ENCODE measurements at regions not wholly inside any gene's neighbourhood (a gene's known extent, or its start where the extent isn't known, plus 50 kb on each side); places are given as distances from the start of the nearest gene placed in this dataset.
"Not testable (repeated sequence)": the region's sequence is repeated elsewhere in the genome, so short reads cannot be mapped to it uniquely, and the experiment has no call there.

- H3K9me3 ChIP-seq, result no peaks in the 10 kb centered on the region
- TF ChIP-seq, protein P1, sequence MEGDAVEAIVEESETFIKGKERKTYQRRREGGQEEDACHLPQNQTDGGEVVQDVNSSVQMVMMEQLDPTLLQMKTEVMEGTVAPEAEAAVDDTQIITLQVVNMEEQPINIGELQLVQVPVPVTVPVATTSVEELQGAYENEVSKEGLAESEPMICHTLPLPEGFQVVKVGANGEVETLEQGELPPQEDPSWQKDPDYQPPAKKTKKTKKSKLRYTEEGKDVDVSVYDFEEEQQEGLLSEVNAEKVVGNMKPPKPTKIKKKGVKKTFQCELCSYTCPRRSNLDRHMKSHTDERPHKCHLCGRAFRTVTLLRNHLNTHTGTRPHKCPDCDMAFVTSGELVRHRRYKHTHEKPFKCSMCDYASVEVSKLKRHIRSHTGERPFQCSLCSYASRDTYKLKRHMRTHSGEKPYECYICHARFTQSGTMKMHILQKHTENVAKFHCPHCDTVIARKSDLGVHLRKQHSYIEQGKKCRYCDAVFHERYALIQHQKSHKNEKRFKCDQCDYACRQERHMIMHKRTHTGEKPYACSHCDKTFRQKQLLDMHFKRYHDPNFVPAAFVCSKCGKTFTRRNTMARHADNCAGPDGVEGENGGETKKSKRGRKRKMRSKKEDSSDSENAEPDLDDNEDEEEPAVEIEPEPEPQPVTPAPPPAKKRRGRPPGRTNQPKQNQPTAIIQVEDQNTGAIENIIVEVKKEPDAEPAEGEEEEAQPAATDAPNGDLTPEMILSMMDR (IDR thresholded peaks at IDR 0.05), result no peak
- no peak for TF ChIP-seq POLR2A (IDR thresholded peaks at IDR 0.05)
- DNase-seq, result no peak
Measured at GRCh38 chr6:159418997-159419396, 249.8 kb downstream of the FNDC1 start.

GRCh38 chr6:159416891-159417560 is 247.8 kb downstream of the FNDC1 start:
- no peak overlapping the region for H3K27ac ChIP-seq
- H3K36me3 ChIP-seq, result no peaks in the 10 kb centered on the region
- no peaks in the 10 kb centered on the region for H3K9me3 ChIP-seq
- no peak overlapping the region for H3K4me3 ChIP-seq
- no peaks in the 10 kb centered on the region for H3K27me3 ChIP-seq
- no peak for DNase-seq
- H3K4me1 ChIP-seq, result no peaks in the 10 kb centered on the region
- TF ChIP-seq, protein P1 (IDR thresholded peaks at IDR 0.05), result no peak
- no peak for TF ChIP-seq POLR2A (IDR thresholded peaks at IDR 0.05)

More at GRCh38 chr6:159418997-159419396, 249.8 kb downstream of the FNDC1 start:
- Histone ChIP-seq H3K27me3 (no peaks in the 10 kb centered on the region), H3K4me3 (no peak overlapping the region), H3K4me1 (no peaks in the 10 kb centered on the region), H3K27ac (no peak overlapping the region), H3K36me3 (no peaks in the 10 kb centered on the region)

DNA sequence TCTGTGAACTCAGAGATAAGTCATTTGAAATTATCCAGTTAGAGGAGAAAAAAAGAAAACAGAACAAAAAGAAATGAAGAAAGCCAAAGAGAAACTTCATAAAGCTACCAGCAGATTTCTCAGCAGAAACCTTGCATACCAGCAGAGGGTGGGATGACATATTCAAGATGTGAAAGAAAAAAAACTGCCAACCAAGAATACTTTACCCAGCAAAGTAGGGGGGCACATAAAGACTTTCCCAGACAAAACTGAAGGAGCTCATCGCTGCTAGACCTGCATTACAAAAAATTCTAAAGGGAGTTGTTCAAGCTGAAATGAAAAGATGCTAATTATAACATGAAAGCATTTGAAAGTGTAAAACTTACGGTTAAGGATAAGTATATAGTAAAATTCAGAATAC is 246.3 kb downstream of the FNDC1 start:
- H3K36me3 ChIP-seq, result no peaks in the 10 kb centered on the region
- no peak overlapping the region for H3K4me3 ChIP-seq
- H3K4me1 ChIP-seq, result no peaks in the 10 kb centered on the region
- H3K9me3 ChIP-seq, result no peaks in the 10 kb centered on the region
- no peak overlapping the region for H3K27ac ChIP-seq
- H3K27me3 ChIP-seq, result no peaks in the 10 kb centered on the region
- no peak for TF ChIP-seq POLR2A (IDR thresholded peaks at IDR 0.05)
- TF ChIP-seq, protein P1 (IDR thresholded peaks at IDR 0.05), result no peak
- no peak for DNase-seq

DNA sequence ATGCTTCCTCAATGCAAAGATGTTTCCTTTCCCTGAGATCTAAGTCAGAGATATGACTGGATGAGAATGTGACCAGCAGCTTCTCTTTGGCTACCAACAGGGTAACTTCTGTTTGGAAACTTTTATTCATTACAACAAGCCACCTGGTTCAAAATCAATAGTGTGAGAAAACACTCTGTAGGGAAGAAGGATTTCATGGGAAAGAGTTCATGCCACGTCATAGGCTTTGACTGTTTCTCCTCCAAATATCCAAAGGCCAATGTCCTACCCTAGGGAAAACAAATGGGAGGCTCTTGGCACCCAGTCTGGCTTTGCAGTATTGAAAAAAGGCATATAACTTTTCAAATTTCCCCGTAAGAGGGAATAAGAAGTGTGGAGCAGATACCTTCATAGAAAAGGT is 245.5 kb downstream of the FNDC1 start:
- Histone ChIP-seq H3K4me3 (no peak overlapping the region), H3K36me3 (no peaks in the 10 kb centered on the region), H3K27ac (no peak overlapping the region), H3K9me3 (no peaks in the 10 kb centered on the region), H3K4me1 (no peaks in the 10 kb centered on the region), H3K27me3 (no peaks in the 10 kb centered on the region)
- TF ChIP-seq, protein P1 (IDR thresholded peaks at IDR 0.05), result no peak
- no peak for TF ChIP-seq POLR2A (IDR thresholded peaks at IDR 0.05)
- DNase-seq, result no peak

DNA sequence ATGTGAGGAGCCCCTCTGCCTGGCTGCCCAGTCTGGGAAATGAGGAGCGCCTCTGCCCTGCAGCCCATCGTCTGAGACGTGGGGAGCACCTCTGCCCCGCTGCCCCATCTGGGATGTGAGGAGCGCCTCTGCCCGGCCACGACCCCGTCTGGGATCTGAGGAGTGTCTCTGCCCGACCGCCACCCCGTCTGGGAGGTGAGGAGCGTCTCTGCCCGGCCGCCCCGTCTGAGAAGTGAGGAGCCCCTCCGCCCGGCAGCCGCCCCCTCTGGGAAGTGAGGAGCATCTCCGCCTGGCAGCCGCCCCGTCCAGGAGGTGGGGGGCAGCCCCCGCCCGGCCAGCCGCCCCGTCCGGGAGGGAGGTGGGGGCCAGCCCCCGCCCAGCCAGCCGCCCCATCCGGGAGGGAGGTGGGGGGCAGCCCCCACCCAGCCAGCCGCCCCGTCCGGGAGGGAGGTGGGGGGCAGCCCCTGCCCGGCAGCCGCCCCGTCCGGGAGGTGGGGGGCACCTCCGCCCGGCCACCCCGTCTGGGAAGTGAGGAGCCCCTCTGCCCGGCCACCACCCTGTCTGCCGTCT is 238.1 kb downstream of the FNDC1 start:
- not testable (repeated sequence) for H3K4me1 ChIP-seq, DNase-seq, H3K9me3 ChIP-seq, H3K36me3 ChIP-seq, H3K27me3 ChIP-seq, H3K27ac ChIP-seq, H3K4me3 ChIP-seq

GRCh38 chr6:159404296-159404695 is 235.1 kb downstream of the FNDC1 start:
- TF ChIP-seq, protein P1 (IDR thresholded peaks at IDR 0.05), result no peak
- TF ChIP-seq POLR2A (IDR thresholded peaks at IDR 0.05), result no peak
- Histone ChIP-seq H3K4me1 (no peaks in the 10 kb centered on the region), H3K4me3 (no peak overlapping the region), H3K27ac (no peak overlapping the region), H3K36me3 (no peaks in the 10 kb centered on the region), H3K9me3 (no peaks in the 10 kb centered on the region), H3K27me3 (no peaks in the 10 kb centered on the region)
- no peak for DNase-seq
